Transverse colon (tissue), 4 donors: ENCODE measurements at regions not wholly inside any gene's neighbourhood (a gene's known extent, or its start where the extent isn't known, plus 50 kb on each side); places are given as distances from the start of the nearest gene placed in this dataset.

ENCODE experiments used
- DNase-seq: peaks from one replicate; pipeline ENCODE4 v3.0.0-alpha.2; 2019
- H3K27ac ChIP-seq, 4 donors: fragments of 200-600 bp; sonication (generic); 2 replicates each; pipeline ENCODE4 v1.5.1; 2016 to 2018; ENCODE audit warnings: inconsistent platforms in 4 of 4
- H3K27me3 ChIP-seq: fragments of 200-600 bp; sonication (generic); 2 replicates; pipeline ENCODE4 v1.5.1; 2017; ENCODE audit warnings: inconsistent platforms
- H3K36me3 ChIP-seq, 4 donors: fragments of 200-600 bp; sonication (generic); 2 replicates each; pipeline ENCODE4 v1.5.1; 2017 to 2019; ENCODE audit warnings: inconsistent platforms in 4 of 4
- H3K4me1 ChIP-seq, 4 donors: fragments of 200-600 bp; sonication (generic); 2 replicates each; pipeline ENCODE4 v1.5.1; 2017 to 2020; ENCODE audit warnings: inconsistent platforms in 4 of 4
- H3K4me3 ChIP-seq, 4 donors: fragments of 200-600 bp; sonication (generic); 1 replicate in 1 of 4; 2 replicates in 3 of 4; pipeline versions ENCODE4 v1.5.1 to v1.6.1; 2017 to 2019; ENCODE audit warnings: inconsistent platforms in 4 of 4
- H3K9me3 ChIP-seq, 2 donors: fragments of 200-600 bp; sonication (generic); 2 replicates each; pipeline ENCODE4 v1.5.1; 2017 to 2019; ENCODE audit warnings: inconsistent platforms in 2 of 2
- CTCF ChIP-seq, 5 experiments: fragments of 200-600 bp in 3 of 5; fragments of 450-650 bp in 2 of 5; sonication (generic) in 3 of 5; IDR thresholded peaks; 1 replicate in 2 of 5; 2 replicates in 3 of 5; pipeline ENCODE4 v1.5.1; 2016 to 2017; ENCODE audit warnings: antibody characterized with exemption in 5 of 5, inconsistent platforms in 3 of 5, mild to moderate bottlenecking in 2 of 5, moderate library complexity in 1 of 5
- EP300 ChIP-seq: sonication (generic); formaldehyde crosslinking; IDR thresholded peaks from one replicate; pipeline ENCODE4 v1.6.1; 2017; ENCODE audit warnings: antibody characterized with exemption, low read depth
- POLR2A ChIP-seq: fragments of 450-650 bp; IDR thresholded peaks from one replicate; pipeline ENCODE4 v1.6.1; 2016; ENCODE audit warnings: antibody characterized with exemption, mild to moderate bottlenecking, moderate library complexity
- POLR2AphosphoS5 ChIP-seq, 3 donors: sonication (generic); formaldehyde crosslinking; IDR thresholded peaks; one replicate each; pipeline ENCODE4 v1.6.1; 2016; ENCODE audit warnings: antibody characterized with exemption in 3 of 3
- WGBS, 2 donors: methylation state at CpG; one replicate each; pipeline ENCODE4 v1.1.5; 2018; ENCODE audit warnings: low coverage in 1 of 2; 5-methylcytosine and 5-hydroxymethylcytosine counted together
- in situ Hi-C, 4 donors: fragments of 200-750 bp; cut with MboI; loops; one replicate each; pipeline versions ENCODE4 v1.15.0 to v1.15.1; 2017; ENCODE audit warnings: low sequenced_read_pairs in 3 of 4, low pct_ligation_motif_present in 1 of 4, low pct_unique_long_range_greater_than_20kb in 1 of 4
- intact Hi-C: fragments of 100-400 bp; cut with DNase I; formaldehyde crosslinking; loops from one replicate; pipeline ENCODE4 v1.15.1; 2023; ENCODE audit warnings: low total_unique reads

GRCh38 chr4:175062183-175062592 is 144.0 kb downstream of the ADAM29 start:
- in situ Hi-C loops: no loop called here

GRCh38 chr4:175065228-175065627 is 147.1 kb downstream of the ADAM29 start:
- H3K27me3 ChIP-seq: no peaks in the 10 kb centered on the region
- no peak overlapping the region for H3K27ac ChIP-seq
- no peaks in the 10 kb centered on the region for H3K36me3 ChIP-seq
- DNase-seq: no peak
- TF ChIP-seq POLR2AphosphoS5 (IDR thresholded peaks at IDR 0.05) (no peak), POLR2A (no peak), EP300 (no peak), CTCF (IDR thresholded peaks at IDR 0.05) (no peak)
- no peaks in the 10 kb centered on the region for H3K4me1 ChIP-seq
- H3K4me3 ChIP-seq: no peak overlapping the region
- no peaks in the 10 kb centered on the region for H3K9me3 ChIP-seq
- in situ Hi-C loops (no loop called here), intact Hi-C loops (no loop called here)

More at GRCh38 chr4:175062183-175062592, 144.0 kb downstream of the ADAM29 start:
- no peak overlapping the region for H3K27ac ChIP-seq
- no peaks in the 10 kb centered on the region for H3K27me3 ChIP-seq
- intact Hi-C loops: no loop called here
- no peaks in the 10 kb centered on the region for H3K9me3 ChIP-seq
- no peak for DNase-seq
- WGBS, 2 donors: 55% methylated on average over 3 of the region's 3 CpGs; no CpG with 5 or more reads in 1 of the 2 donors
- TF ChIP-seq EP300 (no peak), CTCF (IDR thresholded peaks at IDR 0.05) (no peak), POLR2A (no peak), POLR2AphosphoS5 (IDR thresholded peaks at IDR 0.05) (no peak)
- no peaks in the 10 kb centered on the region for H3K4me1 ChIP-seq
- no peaks in the 10 kb centered on the region for H3K36me3 ChIP-seq
- H3K4me3 ChIP-seq: no peak overlapping the region

- no peaks in the 10 kb centered on the region for H3K27me3 ChIP-seq
- DNase-seq: no peak
- no peaks in the 10 kb centered on the region for H3K4me1 ChIP-seq
- H3K36me3 ChIP-seq: no peaks in the 10 kb centered on the region
- 55 to 71% methylated on average over 3 of the region's 3 CpGs for WGBS, 2 donors
- H3K9me3 ChIP-seq: no peaks in the 10 kb centered on the region
- TF ChIP-seq CTCF (IDR thresholded peaks at IDR 0.05): no peak
- TF ChIP-seq POLR2A: no peak
- TF ChIP-seq POLR2AphosphoS5 (IDR thresholded peaks at IDR 0.05): no peak
- no peak for TF ChIP-seq EP300
- no peak overlapping the region for H3K4me3 ChIP-seq
- in situ Hi-C loops (no loop called here), intact Hi-C loops (no loop called here)
- no peak overlapping the region for H3K27ac ChIP-seq
Measured at GRCh38 chr4:175066923-175067627, 148.9 kb downstream of the ADAM29 start.

- in situ Hi-C loops: no loop called here
Measured at GRCh38 chr4:175068266-175068665, 150.1 kb downstream of the ADAM29 start.

More at GRCh38 chr4:175068266-175068665, 150.1 kb downstream of the ADAM29 start:
- Histone ChIP-seq H3K4me3 (no peak overlapping the region), H3K27ac (no peak overlapping the region), H3K4me1 (no peaks in the 10 kb centered on the region), H3K36me3 (no peaks in the 10 kb centered on the region), H3K9me3 (no peaks in the 10 kb centered on the region), H3K27me3 (no peaks in the 10 kb centered on the region)
- intact Hi-C loops: no loop called here
- DNase-seq: no peak
- TF ChIP-seq POLR2AphosphoS5 (IDR thresholded peaks at IDR 0.05) (no peak), POLR2A (no peak), EP300 (no peak), CTCF (IDR thresholded peaks at IDR 0.05) (no peak)
